Psoas muscle (tissue), 7 donors: ENCODE measurements at regions not wholly inside any gene's neighbourhood (a gene's known extent, or its start where the extent isn't known, plus 50 kb on each side); places are given as distances from the start of the nearest gene placed in this dataset.

Experiments used
- ATAC-seq, 4 donors: fragments of 200-7000 bp; cut with Tn5 transposase; one replicate each; pipeline ENCODE4 v1.9.1; 2020; ENCODE audit warnings: moderate library complexity in 3 of 4, mild to moderate bottlenecking in 2 of 4
- DNase-seq, 2 donors: peaks; one replicate each; pipeline ENCODE4 v3.0.0-alpha.2; 2020
- H3K27ac ChIP-seq: fragments of 200-600 bp; one replicate; pipeline ENCODE4 v1.8.0; 2022
- H3K27me3 ChIP-seq, 3 donors: fragments of 200-600 bp in 1 of 3; one replicate each; pipeline versions ENCODE4 v1.6.1 to v1.8.0; 2013 to 2022; ENCODE audit warnings: low read length in 2 of 3, mild to moderate bottlenecking in 2 of 3, moderate library complexity in 1 of 3; ENCODE audit not compliant: insufficient read depth in 3 of 3
- H3K36me3 ChIP-seq, 2 donors: fragments of 200-600 bp in 1 of 2; one replicate each; pipeline versions ENCODE4 v1.6.1 to v1.8.0; 2013 to 2022; ENCODE audit warnings: low read depth in 1 of 2, mild to moderate bottlenecking in 1 of 2, moderate library complexity in 1 of 2; ENCODE audit not compliant: insufficient read depth in 1 of 2
- H3K4me1 ChIP-seq: fragments of 200-600 bp; one replicate; pipeline ENCODE4 v1.8.0; 2022
- H3K4me3 ChIP-seq: fragments of 200-600 bp; one replicate; pipeline ENCODE4 v1.8.0; 2022; ENCODE audit warnings: mild to moderate bottlenecking
- H3K9me3 ChIP-seq: fragments of 200-600 bp; one replicate; pipeline ENCODE4 v1.8.0; 2022
- CTCF ChIP-seq: fragments of 200-600 bp; IDR thresholded peaks from one replicate; pipeline ENCODE4 v1.8.0; 2022; ENCODE audit warnings: antibody characterized with exemption
- WGBS, 3 donors: extraction: QIAGEN DNeasy Blood & Tissue Kit; methylation state at CpG; one replicate each; pipeline versions ENCODE4 v1.1.6 to v1.1.7; 2013; 5-methylcytosine and 5-hydroxymethylcytosine counted together
- intact Hi-C, 2 donors: fragments of 100-400 bp; cut with DNase I; formaldehyde crosslinking; loops; one replicate each; pipeline versions ENCODE4 v1.11.0 to v1.14.2; 2022
- donor health status: healthy with polysubstance abuse.
- donor health status: DM: no; HTN: no; CAD: no; lungs with moderate emphysema.
- donor health status: Bipolar disorder and iron deficiency.
- donor health status: healthy.
- donor health status: DM: yes; HTN: yes; CAD: no.
- donor health status: DM: no; HTN: no; CAD: no.
- donor health status: DM: yes; HTN: yes; CAD: no.

GRCh38 chr5:172579403-172579990 is 61.6 kb upstream of the NEURL1B start:
- TF ChIP-seq CTCF: no peak
- Histone ChIP-seq H3K36me3 (no peaks in the 10 kb centered on the region), H3K27me3 (peaks cover 0 to 5% (median 0%) of the 10 kb centered on the region in 3 donors), H3K9me3 (no peaks in the 10 kb centered on the region), H3K4me3 (no peak overlapping the region), H3K4me1 (peaks cover 3% of the 10 kb centered on the region), H3K27ac (no peak overlapping the region)
- 76 to 81% (median 77%) methylated on average over 5 of the region's 5 CpGs for WGBS, 3 donors
- intact Hi-C loops: no loop called here
- DNase-seq (no peak), ATAC-seq (no peak)

GRCh38 chr5:172577267-172577909 is 63.7 kb upstream of the NEURL1B start:
- TF ChIP-seq CTCF: no peak
- 82 to 88% (median 85%) methylated on average over 7 of the region's 7 CpGs for WGBS, 3 donors
- Histone ChIP-seq H3K27ac (no peak overlapping the region), H3K4me1 (no peaks in the 10 kb centered on the region), H3K36me3 (no peaks in the 10 kb centered on the region), H3K4me3 (no peak overlapping the region), H3K9me3 (no peaks in the 10 kb centered on the region), H3K27me3 (no peaks in the 10 kb centered on the region)
- intact Hi-C loops: no loop called here
- no peak for ATAC-seq
- DNase-seq: no peak

GRCh38 chr5:172575816-172576545 is 65.1 kb upstream of the NEURL1B start:
- no peak overlapping the region for H3K27ac ChIP-seq
- H3K27me3 ChIP-seq: no peaks in the 10 kb centered on the region
- intact Hi-C loops: no loop called here
- H3K9me3 ChIP-seq: no peaks in the 10 kb centered on the region
- TF ChIP-seq CTCF: no peak
- ATAC-seq (no peak), DNase-seq (no peak)
- no peak overlapping the region for H3K4me3 ChIP-seq
- WGBS, 3 donors: 69 to 79% (median 75%) methylated on average over 10 of the region's 10 CpGs
- no peaks in the 10 kb centered on the region for H3K36me3 ChIP-seq
- H3K4me1 ChIP-seq: no peaks in the 10 kb centered on the region

GRCh38 chr5:172575416-172575815 is 65.6 kb upstream of the NEURL1B start:
- intact Hi-C loops: no loop called here
- Histone ChIP-seq H3K9me3 (no peaks in the 10 kb centered on the region), H3K36me3 (no peaks in the 10 kb centered on the region), H3K27me3 (no peaks in the 10 kb centered on the region), H3K4me1 (no peaks in the 10 kb centered on the region), H3K27ac (no peak overlapping the region), H3K4me3 (no peak overlapping the region)
- TF ChIP-seq CTCF: no peak
- no peak for DNase-seq
- ATAC-seq: no peak
- WGBS, 3 donors: 87 to 92% (median 87%) methylated on average over 8 of the region's 8 CpGs
